Islet of Langerhans (tissue), 1 donor: ENCODE measurements at regions not wholly inside any gene's neighbourhood (a gene's known extent, or its start where the extent isn't known, plus 50 kb on each side); places are given as distances from the start of the nearest gene placed in this dataset.
A peak's percentile ranks its signal among the peaks of the same experiment; 100 is the strongest.
"Not testable (repeated sequence)": the region's sequence is repeated elsewhere in the genome, so short reads cannot be mapped to it uniquely, and the experiment has no call there.

Source experiments
- FAIRE-seq: peaks from one replicate; lab custom pipeline; 2011; peaks lifted over from hg19 to GRCh38; lab: Jason Lieb, UNC

DNA sequence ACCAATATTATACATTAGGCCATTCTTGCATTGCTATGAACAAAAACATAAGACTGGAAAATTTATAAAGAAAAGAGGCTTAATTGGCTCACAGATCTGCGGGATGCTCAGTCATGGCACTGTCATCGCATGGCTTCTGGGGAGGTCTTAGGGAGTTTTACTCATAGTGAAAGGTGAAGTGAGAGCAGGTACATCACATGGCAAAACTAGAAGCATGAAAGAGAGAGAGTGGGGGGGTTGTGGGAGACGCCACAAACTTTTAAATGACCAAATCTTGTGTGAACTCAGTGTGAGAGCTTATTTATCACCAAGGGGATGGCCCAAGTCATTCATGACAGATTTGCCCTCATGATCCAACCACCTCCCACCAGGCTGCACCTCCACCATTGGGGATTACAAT lies 398.3 kb upstream of the EDIL3 start:
- no peak for FAIRE-seq

GRCh38 chr5:84779186-84779585 lies 394.5 kb upstream of the EDIL3 start:
- FAIRE-seq: no peak

GRCh38 chr5:84764227-84764626 lies 379.5 kb upstream of the EDIL3 start:
- FAIRE-seq: no peak

- no peak for FAIRE-seq
Observed at GRCh38 chr5:84758008-84758407, 373.3 kb upstream of the EDIL3 start.

DNA sequence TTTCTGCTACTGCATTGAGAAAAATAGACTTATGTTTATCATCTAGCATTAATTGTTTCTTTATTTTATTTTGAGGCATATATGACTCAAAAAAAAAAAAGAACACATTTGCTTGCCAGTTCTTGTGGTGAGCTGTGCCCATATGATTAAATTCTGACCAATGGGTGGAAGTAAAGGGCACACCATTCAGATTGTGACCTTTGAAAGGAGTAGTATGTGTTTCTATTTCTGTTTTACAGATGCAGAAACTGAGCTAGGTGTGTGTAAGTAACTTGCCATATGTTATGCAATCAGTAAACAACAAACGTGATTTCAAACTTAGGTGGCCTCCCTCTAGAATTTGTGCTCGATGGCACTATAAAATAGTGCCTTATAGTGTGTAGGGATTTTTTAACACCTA lies 368.1 kb upstream of the EDIL3 start:
- FAIRE-seq: no peak

GRCh38 chr5:84748313-84748712 lies 363.6 kb upstream of the EDIL3 start:
- peak; percentile 33 for FAIRE-seq

GRCh38 chr5:84746280-84746679 lies 361.6 kb upstream of the EDIL3 start:
- FAIRE-seq: not testable (repeated sequence)

DNA sequence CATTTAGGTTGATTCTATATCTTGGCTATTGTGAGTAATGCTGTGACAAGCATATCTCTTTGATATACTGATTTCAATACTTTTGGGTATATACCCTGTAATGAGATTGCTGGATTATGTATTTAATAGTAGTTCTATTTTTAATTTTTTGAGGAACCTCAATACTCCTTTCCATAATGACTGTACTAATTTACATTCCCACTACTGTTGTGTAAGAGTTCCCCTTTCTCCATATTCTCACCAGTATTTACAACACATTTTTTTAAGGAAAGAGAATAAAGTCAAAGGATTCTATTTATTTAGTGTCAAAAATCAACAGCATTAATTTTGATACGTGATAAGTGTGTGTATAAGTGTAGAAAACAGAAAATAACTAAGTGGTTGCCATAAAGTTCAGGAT lies 356.4 kb upstream of the EDIL3 start:
- no peak for FAIRE-seq

- no peak for FAIRE-seq
Observed at GRCh38 chr5:84729326-84729725, 344.6 kb upstream of the EDIL3 start.

- no peak for FAIRE-seq
Observed at GRCh38 chr5:84727708-84728107, 343.0 kb upstream of the EDIL3 start.

GRCh38 chr5:84725946-84726570 lies 341.4 kb upstream of the EDIL3 start:
- no peak for FAIRE-seq

DNA sequence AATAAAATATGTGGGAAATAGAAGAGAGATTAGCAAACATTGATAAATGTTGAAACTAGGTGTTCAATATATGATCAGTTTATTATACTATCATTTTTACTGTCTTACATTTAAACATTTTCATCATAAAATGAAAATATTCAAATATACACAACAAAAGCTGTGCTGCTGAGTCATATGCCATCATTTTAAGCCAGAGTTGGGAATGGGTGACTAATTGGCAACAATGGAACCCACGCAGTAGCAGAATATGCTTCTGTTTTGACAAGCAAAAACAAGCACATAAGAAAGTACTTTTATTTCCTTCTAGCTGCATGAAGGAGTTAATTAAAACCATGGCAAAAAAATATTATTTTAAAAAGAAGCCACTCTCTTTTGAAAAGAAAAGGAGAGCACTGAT lies 340.0 kb upstream of the EDIL3 start:
- no peak for FAIRE-seq

DNA sequence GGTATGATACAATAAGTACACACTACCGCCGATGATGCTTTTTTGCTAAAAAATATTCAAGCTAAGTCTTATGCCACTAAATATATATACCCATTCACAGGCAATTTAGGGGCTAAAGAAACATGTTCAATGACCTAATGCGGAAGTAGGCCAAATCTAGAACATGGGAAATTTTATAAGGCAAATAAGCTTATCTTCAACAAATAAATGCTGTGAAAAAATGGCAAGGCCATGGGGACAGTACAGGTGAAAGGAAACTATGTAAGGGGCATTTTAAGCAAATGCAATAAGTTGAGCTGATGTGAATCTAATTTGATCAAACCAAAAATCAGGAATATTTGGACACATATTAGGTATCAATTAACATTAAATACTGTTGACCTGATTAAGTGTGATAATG lies 339.5 kb upstream of the EDIL3 start:
- no peak for FAIRE-seq

- no peak for FAIRE-seq
Observed at GRCh38 chr5:84718377-84718776, 333.7 kb upstream of the EDIL3 start.

DNA sequence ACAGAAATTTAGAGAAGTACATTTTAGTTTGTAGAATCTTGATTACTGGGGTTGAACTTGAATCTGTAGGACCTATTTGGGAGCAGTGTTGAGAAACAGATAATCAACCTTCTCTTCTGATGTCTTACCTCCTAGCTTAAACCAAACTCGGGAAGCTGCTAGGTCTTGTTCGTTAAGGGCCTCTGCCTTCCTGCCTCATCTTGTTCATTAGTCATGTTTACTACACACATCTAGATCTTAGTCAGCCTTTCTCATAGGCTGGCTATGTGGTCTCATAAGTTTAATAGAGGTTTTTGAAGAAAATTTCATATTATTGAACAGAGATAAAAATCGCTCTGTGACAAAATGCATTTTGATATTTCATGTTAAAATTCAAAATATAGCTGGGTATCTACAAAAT lies 331.0 kb upstream of the EDIL3 start:
- no peak for FAIRE-seq

- FAIRE-seq: no peak
Observed at GRCh38 chr5:84715091-84715490, 330.4 kb upstream of the EDIL3 start.

- FAIRE-seq: no peak
Observed at GRCh38 chr5:84709075-84709474, 324.4 kb upstream of the EDIL3 start.

DNA sequence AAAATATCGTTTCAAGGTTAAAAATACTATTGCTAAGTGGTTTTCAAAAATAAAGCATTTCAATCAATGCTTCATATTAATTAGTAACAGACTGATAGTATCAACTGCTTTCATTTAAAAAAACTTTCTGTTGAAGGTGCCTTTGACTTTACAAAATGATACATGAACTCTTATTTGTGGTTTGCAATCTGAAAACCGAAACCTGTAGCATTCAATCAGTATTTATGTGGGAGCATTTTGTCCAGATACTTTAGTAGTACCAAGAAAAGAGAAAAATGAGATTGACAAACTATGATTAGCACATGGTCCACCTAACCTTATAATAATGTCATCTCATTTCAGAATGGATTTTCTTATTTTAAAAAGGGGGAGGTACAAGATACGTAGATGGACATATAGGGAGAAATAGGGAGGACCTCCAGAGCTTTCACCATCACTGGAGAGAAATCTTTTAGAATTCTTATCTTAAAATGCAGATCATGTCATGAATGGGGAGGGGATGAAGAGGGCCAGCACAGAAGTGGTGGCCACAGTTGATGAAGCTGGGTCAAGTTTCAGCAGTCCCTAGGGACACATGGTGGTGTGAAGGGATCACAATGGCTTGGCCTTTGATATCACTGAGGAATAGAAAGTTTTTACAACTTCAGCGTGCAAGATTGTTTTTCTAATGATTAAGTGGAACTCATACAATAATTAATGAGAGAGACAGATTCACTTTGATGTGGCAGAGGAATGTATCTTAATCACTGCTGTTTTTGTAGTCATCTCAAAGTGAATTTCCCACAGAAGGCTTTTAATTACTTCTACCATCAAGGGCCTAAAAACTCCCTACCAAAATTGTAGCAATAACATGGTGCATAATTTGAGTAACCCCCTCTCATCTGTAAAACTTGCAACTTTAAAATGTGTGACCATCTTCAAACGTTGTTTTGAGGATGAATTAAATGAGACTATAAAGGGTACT lies 322.3 kb upstream of the EDIL3 start:
- FAIRE-seq: no peak

DNA sequence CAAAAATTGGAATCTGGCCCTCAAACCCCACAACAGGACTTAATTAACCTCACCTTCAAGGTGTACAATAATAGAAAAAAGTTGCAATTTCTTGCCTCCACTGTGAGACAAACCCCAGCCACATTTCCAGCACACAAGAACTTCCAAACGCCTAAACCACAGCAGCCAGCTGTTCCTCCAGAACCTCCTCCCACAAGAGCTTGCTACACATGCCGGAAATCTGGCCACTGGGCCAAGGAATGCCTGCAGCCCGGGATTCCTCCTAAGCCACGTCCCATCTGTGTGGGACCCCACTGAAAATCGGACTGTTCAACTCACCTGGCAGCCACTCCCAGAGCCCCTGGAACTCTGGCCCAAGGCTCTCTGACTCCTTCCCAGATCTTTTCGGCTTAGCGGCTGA lies 315.9 kb upstream of the EDIL3 start:
- not testable (repeated sequence) for FAIRE-seq

DNA sequence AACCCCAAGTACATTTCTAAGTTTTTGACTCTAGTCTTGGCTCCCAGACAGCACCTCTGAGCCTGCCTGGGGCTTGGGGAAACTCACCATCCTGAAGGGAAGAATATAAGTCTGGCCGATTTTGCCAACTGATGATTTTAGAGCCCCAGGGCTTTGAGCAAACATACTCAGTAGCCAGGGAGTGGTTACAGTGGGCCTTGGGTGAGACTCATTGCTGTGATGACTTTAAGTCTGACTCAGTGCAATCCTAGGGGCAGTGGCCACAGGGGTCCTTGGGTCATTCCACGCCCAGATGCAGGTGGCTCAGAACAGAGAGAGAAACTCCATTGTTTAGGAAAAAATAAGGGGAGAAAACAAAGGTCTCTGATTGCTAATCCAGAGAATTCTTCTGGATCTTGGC lies 312.0 kb upstream of the EDIL3 start:
- no peak for FAIRE-seq

DNA sequence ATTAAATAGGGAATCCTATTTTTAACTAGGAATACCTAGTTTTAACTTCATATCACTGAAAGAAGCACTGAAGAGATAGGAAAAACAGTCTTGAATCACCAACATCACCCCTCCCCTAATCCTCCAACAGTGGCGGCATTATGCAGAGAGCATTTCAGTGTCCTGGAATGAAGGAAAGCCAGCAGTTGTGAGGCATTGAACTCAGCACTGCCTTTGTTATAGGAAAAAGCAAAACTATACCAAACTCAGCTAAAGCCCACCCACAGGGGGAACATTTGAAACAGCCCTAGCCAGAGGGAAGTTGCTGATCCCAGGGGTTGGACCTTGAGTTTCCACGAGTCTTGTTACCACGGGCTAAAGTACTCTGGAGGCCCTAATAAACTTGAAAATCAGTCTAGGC lies 310.6 kb upstream of the EDIL3 start:
- no peak for FAIRE-seq

DNA sequence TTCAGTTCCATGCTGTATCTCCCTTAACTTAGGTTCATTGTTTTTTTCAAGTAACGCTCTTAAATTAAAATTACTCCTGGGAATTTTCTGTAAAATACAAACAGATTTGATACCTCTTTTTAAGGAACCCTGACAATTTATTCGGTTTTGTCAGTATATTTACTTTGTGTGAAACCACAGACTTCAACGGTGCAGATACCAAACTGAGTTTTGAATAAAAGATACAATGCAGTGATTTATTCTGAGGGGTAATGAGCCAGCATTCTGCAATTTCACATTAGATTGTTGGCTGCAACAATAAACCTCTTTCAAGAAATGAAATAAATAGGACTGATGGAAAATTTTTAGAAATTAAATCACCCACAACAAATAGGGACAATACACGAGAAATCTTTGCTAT lies 308.6 kb upstream of the EDIL3 start:
- FAIRE-seq: no peak

GRCh38 chr5:84688566-84688965 lies 303.9 kb upstream of the EDIL3 start:
- FAIRE-seq: no peak
